ENCODE measurements at regions not wholly inside any gene's neighbourhood (a gene's known extent, or its start where the extent isn't known, plus 50 kb on each side); places are given as distances from the start of the nearest gene placed in this dataset.

- TF ChIP-seq CTCF (IDR thresholded peaks at IDR 0.05; ENCODE audit: insufficient read depth in 1 of 2, low read depth in 1 of 2, low read length in 1 of 2, severe bottlenecking in 1 of 2, unreplicated experiment in 1 of 2): no peak
- H3K27me3 ChIP-seq (replicated peaks; ENCODE audit: control insufficient read depth, insufficient read depth, low read length): no peaks in the 10 kb centered on the region
- Mint-ChIP-seq H3K27ac (ENCODE audit: unreplicated experiment) (no peak overlapping the region), H3K4me1 (ENCODE audit: low read depth, unreplicated experiment) (no peaks in the 10 kb centered on the region), H3K27me3 (ENCODE audit: insufficient read depth, unreplicated experiment) (no peaks in the 10 kb centered on the region), H3K4me3 (ENCODE audit: unreplicated experiment) (no peak overlapping the region), H3K9me3 (ENCODE audit: unreplicated experiment) (peaks cover 4% of the 10 kb centered on the region), H3K36me3 (ENCODE audit: insufficient read depth, unreplicated experiment) (no peaks in the 10 kb centered on the region)
- H3K36me3 ChIP-seq (ENCODE audit: control insufficient read depth, insufficient read depth, low read length): no peaks in the 10 kb centered on the region
- peaks cover 7% of the 10 kb centered on the region; the same call in 1 of the 2 replicates for H3K4me1 ChIP-seq
- no TSS peak for BruUV-seq (replicated peaks)
- POLR2A ChIA-PET: no interaction called here
- no peaks in the 10 kb centered on the region; the same call in 1 of the 2 replicates for H3K9me3 ChIP-seq
- H3K4me3 ChIP-seq (ENCODE audit: low read depth, low read length): no peak overlapping the region
- CTCF ChIA-PET: no interaction called here
- DNase-seq: no peak
- intact Hi-C loops (cut with micrococcal nuclease; ENCODE audit: unreplicated experiment): no loop called here
Measured at GRCh38 chr5:57719216-57719615, 236.6 kb upstream of the ACTBL2 start.

GRCh38 chr5:57718155-57718554, 235.5 kb upstream of the ACTBL2 start:
- POLR2A ChIA-PET: no interaction called here
- TF ChIP-seq CTCF (IDR thresholded peaks at IDR 0.05; ENCODE audit: insufficient read depth in 1 of 2, low read depth in 1 of 2, low read length in 1 of 2, severe bottlenecking in 1 of 2, unreplicated experiment in 1 of 2): no peak
- no peaks in the 10 kb centered on the region for H3K36me3 Mint-ChIP-seq (ENCODE audit: insufficient read depth, unreplicated experiment)
- Histone ChIP-seq H3K27me3 (replicated peaks; ENCODE audit: control insufficient read depth, insufficient read depth, low read length) (no peaks in the 10 kb centered on the region), H3K4me3 (ENCODE audit: low read depth, low read length) (no peak overlapping the region), H3K36me3 (ENCODE audit: control insufficient read depth, insufficient read depth, low read length) (no peaks in the 10 kb centered on the region), H3K4me1 (peaks cover 7% of the 10 kb centered on the region; the same call in 1 of the 2 replicates), H3K9me3 (peaks cover 5% of the 10 kb centered on the region; the same call in 1 of the 2 replicates)
- BruUV-seq (replicated peaks): no TSS peak
- H3K4me1 Mint-ChIP-seq (ENCODE audit: low read depth, unreplicated experiment): no peaks in the 10 kb centered on the region
- intact Hi-C loops (cut with micrococcal nuclease; ENCODE audit: unreplicated experiment): loop anchor here (1.0 kb wide), 1 partner anchor 17 kb away; no protein-coding TSS in a partner anchor
- H3K4me3 Mint-ChIP-seq (ENCODE audit: unreplicated experiment): no peak overlapping the region
- no peak overlapping the region for H3K27ac Mint-ChIP-seq (ENCODE audit: unreplicated experiment)
- H3K9me3 Mint-ChIP-seq (ENCODE audit: unreplicated experiment): peaks cover 15% of the 10 kb centered on the region
- CTCF ChIA-PET: no interaction called here
- no peak for DNase-seq
- H3K27me3 Mint-ChIP-seq (ENCODE audit: insufficient read depth, unreplicated experiment): no peaks in the 10 kb centered on the region

- intact Hi-C loops (cut with micrococcal nuclease; ENCODE audit: unreplicated experiment): no loop called here
- Mint-ChIP-seq H3K9me3 (ENCODE audit: unreplicated experiment) (peaks cover 21% of the 10 kb centered on the region), H3K36me3 (ENCODE audit: insufficient read depth, unreplicated experiment) (no peaks in the 10 kb centered on the region), H3K27me3 (ENCODE audit: insufficient read depth, unreplicated experiment) (no peaks in the 10 kb centered on the region), H3K4me3 (ENCODE audit: unreplicated experiment) (no peak overlapping the region), H3K4me1 (ENCODE audit: low read depth, unreplicated experiment) (no peaks in the 10 kb centered on the region), H3K27ac (ENCODE audit: unreplicated experiment) (no peak overlapping the region)
- Histone ChIP-seq H3K4me1 (peaks cover 7% of the 10 kb centered on the region; the same call in 1 of the 2 replicates), H3K27me3 (replicated peaks; ENCODE audit: control insufficient read depth, insufficient read depth, low read length) (no peaks in the 10 kb centered on the region), H3K4me3 (ENCODE audit: low read depth, low read length) (no peak overlapping the region), H3K9me3 (peaks cover 5% of the 10 kb centered on the region; the same call in 1 of the 2 replicates), H3K36me3 (ENCODE audit: control insufficient read depth, insufficient read depth, low read length) (no peaks in the 10 kb centered on the region)
- CTCF ChIA-PET: no interaction called here
- TF ChIP-seq CTCF (IDR thresholded peaks at IDR 0.05; ENCODE audit: insufficient read depth in 1 of 2, low read depth in 1 of 2, low read length in 1 of 2, severe bottlenecking in 1 of 2, unreplicated experiment in 1 of 2): no peak
- POLR2A ChIA-PET: no interaction called here
- DNase-seq: no peak
- BruUV-seq (replicated peaks): no TSS peak
Measured at GRCh38 chr5:57717555-57717954, 234.9 kb upstream of the ACTBL2 start.
